Cardiac fibroblast (primary cell): ENCODE measurements at regions not wholly inside any gene's neighbourhood (a gene's known extent, or its start where the extent isn't known, plus 50 kb on each side); places are given as distances from the start of the nearest gene placed in this dataset.
"Not testable (repeated sequence)": the region's sequence is repeated elsewhere in the genome, so short reads cannot be mapped to it uniquely, and the experiment has no call there.

Source experiments
- DNase-seq, 2 donors: peaks; one replicate each; pipeline versions ENCODE4 v3.0.0 to v3.0.0-alpha.2; 2010; ENCODE audit warnings: low read depth in 2 of 2
- H3K4me3 ChIP-seq, 2 donors: replicated peaks in 1 of 2; 1 replicate in 1 of 2; 2 replicates in 1 of 2; pipeline ENCODE4 v1.5.1; 2011; ENCODE audit warnings: low read depth in 2 of 2, low read length in 2 of 2, mild to moderate bottlenecking in 2 of 2, moderate library complexity in 1 of 2
- CTCF ChIP-seq: IDR thresholded peaks from one replicate; pipeline ENCODE4 v1.5.1; 2011; ENCODE audit warnings: low read depth, mild to moderate bottlenecking, low read length, inconsistent platforms

GRCh38 chr14:34381304-34381703 lies 80.7 kb downstream of the SPTSSA start:
- H3K4me3 ChIP-seq, DNase-seq: not testable (repeated sequence)

DNA sequence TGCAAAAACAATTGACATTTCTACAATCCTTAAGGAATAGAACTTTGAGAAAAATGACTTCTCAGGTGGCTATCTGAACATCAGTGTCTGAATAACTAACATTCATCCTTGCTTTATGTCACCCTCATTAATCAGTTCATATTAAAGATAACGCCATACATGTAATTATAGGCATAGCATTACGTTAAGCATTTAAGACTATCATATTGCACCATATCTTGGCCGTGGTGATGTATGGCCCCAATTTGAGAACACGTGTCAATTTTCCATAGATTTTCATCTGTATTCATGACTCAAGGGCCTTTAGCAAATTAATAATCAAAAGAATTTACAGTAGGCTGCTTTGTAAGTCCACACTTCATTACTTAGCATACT lies 81.6 kb downstream of the SPTSSA start:
- no peak for DNase-seq
- TF ChIP-seq CTCF = no peak

GRCh38 chr14:34379816-34380470 lies 82.1 kb downstream of the SPTSSA start:
- DNase-seq = no peak
- no peak overlapping the region for H3K4me3 ChIP-seq
- TF ChIP-seq CTCF = no peak

More for the DNA sequence above, 81.6 kb downstream of the SPTSSA start:
- H3K4me3 ChIP-seq = no peak overlapping the region

GRCh38 chr14:34376649-34377267 lies 85.3 kb downstream of the SPTSSA start:
- DNase-seq = no peak
- H3K4me3 ChIP-seq = no peak overlapping the region
- TF ChIP-seq CTCF = no peak

DNA sequence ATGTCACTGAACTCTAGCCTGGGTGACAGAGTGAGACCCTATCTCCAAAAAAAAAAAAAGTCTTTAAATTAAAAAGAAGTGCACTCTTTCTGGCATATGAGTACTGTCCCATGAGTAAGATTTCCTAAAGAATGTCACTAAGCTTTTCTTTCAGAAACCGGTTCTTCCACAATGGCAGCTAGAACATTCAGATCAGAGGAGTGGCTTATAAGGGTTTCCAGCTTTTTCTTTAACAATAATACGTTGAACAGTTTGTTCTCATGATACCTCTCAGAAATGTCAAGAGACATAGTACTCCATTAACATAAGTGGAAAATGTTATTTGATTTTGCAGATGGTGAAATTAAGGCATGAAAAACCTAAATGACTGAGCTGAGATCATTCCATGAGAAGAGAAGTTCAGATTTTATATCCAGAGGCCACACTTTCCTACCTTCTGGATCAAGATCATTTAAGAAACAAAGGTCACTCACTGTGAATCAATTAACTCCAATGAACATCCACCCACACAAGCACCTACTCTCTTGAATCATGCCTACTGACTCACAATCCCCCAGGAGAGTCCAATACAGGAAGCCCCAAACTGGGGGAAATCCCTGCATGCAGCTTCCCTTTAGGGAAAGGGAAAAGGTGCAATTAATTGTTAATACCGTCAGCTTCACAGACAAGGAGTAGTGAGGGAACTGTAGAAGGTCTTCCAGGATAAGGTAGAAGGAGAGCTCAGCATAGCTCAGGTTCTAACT lies 86.9 kb downstream of the SPTSSA start:
- no peak for TF ChIP-seq CTCF
- DNase-seq = peak in 1 of 2 donors; percentile 44
- no peak overlapping the region for H3K4me3 ChIP-seq

DNA sequence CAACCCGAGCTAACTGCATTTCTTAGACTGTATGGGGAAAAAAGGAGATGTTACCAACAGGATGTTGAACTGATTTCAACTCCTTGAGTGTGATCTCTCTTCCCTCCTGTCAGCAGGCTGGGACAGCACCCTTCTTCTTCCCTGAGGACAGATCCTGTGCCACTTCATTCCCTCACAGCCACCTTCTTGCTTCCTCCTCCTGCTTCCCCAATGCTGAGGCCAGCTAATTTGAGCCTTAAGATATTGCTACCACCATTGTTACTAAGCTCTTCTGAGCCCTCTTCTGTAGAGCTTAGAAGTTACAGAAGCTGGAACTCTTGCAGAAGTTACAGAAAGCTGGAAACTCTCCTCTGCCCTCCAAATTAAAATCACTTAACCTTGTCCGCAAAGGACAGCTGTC lies 88.8 kb downstream of the SPTSSA start:
- TF ChIP-seq CTCF = no peak
- H3K4me3 ChIP-seq = no peak overlapping the region
- no peak for DNase-seq

GRCh38 chr14:34372786-34373185 lies 89.3 kb downstream of the SPTSSA start:
- no peak for TF ChIP-seq CTCF
- no peak overlapping the region for H3K4me3 ChIP-seq
- no peak for DNase-seq
